ENCODE measurements at regions not wholly inside any gene's neighbourhood (a gene's known extent, or its start where the extent isn't known, plus 50 kb on each side); places are given as distances from the start of the nearest gene placed in this dataset.

- TF ChIP-seq GABPA (IDR thresholded peaks at IDR 0.05; ENCODE audit: borderline replicate concordance, insufficient read depth, low read length) = no peak
These were observed 694.5 kb upstream of the PCDH15 start (continued) for GRCh38 chr10:55495555-55495954.

Measured in H1 (cell line).